GDM1 (cell line): ENCODE measurements at regions not wholly inside any gene's neighbourhood (a gene's known extent, or its start where the extent isn't known, plus 50 kb on each side); places are given as distances from the start of the nearest gene placed in this dataset.
"Not testable (repeated sequence)": the region's sequence is repeated elsewhere in the genome, so short reads cannot be mapped to it uniquely, and the experiment has no call there.

Source experiments
- DNase-seq: peaks from one replicate; lab custom pipeline; 2025; lab: John Stamatoyannopoulos, UW

DNA sequence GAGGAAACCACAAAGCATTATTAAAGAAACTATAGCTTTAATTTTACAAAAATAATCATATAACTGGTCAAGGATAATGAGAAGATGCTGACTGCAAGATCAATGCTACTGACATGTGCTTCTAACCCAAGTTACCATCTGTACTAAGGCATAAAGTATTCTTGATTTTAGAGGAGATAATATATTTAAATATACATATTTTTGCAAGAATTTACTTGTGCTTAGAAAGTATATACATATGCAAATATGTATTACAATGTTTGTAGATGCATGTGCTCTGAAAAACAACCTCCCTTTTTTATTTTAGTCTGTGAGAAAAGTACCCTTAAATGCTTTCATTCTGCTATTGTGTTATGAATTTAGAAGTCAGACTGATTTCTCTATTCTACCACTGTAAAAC, 740.7 kb upstream of the SLIT2 start:
- DNase-seq, result no peak

DNA sequence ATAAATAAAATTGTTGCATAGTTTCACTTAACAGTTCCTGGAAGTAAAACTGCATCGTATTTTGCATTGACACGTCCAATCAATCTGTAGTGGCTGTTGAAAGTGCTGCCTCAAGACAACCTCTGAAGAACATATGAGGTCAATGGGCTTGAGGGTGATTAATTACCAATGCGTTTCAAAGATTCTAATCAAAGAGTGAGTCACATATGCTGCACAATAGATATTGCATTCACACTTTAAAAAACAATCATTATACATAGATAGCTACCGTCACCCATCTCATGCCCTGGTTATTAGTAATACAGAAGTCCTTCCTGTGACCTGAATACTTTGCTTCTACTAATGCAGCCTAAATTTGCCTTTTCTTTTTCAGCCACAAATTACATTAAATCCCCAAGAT, 743.3 kb upstream of the SLIT2 start:
- no peak for DNase-seq

DNA sequence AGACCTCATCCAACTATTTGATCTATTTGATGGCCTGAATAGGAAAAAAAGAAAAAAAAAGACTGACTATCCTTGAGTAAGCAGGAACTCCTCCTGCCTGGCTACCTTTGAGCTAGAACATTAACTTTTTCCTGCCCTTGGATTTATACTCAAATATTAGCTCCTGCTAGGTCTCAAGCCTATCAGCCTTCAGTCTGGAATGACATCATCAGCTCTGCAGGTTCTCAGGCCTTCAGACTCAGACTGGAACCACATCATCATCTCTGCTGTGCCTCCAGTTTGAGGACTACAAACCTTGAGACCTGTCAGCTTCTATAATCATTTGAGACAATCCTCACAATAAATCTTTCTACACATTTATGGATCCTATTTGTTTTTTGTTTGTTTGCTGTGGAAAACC, 754.0 kb upstream of the SLIT2 start:
- no peak for DNase-seq

DNA sequence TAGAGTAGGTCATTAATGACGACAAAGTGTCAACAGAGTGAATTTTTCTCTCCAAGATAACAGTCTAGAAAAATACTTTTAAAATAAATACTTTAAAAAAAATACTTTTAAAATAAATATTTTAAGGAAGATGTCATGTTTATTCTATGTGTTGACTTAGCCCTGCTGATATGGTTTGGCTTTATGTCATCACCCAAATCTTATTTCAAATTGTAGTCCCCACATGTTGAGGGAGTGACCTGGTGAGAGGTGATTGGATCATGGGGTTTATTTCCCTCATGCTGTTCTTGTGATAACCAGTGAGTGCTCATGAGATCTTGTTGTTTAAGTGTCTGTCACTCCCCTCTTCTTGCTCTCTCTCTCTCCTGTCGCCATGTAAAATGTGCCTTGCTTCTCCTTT, 754.9 kb upstream of the SLIT2 start:
- no peak for DNase-seq

DNA sequence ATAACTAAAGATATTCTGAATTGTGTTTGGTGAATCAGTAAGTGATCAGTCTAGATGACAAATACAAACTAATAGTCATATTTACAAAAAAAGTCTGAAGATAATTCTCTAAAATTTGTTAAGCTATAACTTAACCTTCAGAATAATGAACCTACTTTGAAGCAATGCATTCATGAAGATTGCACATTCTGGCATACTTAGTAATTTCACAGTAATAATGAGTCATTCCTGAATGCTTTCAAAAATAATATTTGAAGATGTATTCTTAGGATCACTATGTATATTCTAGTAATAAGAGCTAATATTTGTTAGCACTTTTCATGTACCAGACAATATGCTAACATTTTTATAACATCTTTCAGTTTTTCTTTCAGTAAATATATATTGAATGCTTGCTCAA, 756.7 kb upstream of the SLIT2 start:
- DNase-seq, result no peak

DNA sequence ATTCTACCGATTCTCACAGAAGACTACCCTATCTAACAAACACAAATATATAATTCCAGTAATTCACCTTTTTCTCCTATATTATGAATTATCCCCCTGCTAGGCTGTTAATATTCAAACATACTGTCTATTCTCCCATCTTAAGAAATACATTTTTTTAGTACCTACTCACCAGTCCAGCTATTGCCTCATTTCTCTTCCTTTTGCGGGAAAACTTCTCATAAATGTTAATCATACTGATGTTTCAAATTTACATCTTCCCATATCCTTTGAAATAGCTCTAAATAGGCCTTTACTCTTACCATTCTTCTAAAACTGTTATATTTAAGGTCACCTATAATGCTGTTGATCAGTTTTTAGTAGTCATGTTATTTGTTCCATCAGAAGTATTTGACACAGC, 759.1 kb upstream of the SLIT2 start:
- DNase-seq, result no peak

DNA sequence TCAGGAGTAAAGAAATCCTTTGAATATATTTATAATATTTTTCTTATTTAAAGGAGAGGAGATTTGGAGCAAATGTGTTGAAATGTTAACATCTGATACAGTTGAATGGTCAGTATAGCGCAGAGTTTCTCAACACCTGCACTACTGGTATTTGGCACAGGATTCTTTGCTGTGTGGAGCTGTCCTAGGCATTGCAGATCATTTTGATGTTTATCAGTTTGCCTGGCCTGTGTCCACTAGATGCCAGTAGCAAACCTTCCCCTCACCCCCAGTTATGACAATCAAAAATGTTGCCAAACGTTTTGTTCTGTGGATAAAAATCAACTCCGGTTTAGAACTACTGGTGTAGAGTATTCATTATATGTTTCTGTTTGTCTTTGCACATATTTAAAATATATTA, 765.3 kb upstream of the SLIT2 start:
- DNase-seq, result no peak

DNA sequence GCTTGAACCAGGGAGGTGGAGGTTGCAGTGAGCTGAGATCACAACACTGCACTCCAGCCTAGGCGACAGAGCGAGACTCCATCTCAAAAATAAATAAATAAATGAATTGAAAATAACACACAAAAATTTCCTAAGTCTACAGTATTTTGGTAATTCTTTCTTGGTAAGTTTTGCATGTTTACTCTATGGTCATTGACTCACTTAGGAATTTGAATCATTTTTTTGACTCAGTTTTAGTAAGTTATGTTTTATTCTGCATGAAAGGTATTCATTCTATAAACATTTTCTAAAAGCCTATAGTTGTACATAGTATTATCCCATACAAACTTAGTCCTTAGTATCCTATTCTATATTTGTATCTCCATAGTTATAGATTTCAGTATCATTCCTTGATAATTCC, 772.9 kb upstream of the SLIT2 start:
- no peak for DNase-seq

DNA sequence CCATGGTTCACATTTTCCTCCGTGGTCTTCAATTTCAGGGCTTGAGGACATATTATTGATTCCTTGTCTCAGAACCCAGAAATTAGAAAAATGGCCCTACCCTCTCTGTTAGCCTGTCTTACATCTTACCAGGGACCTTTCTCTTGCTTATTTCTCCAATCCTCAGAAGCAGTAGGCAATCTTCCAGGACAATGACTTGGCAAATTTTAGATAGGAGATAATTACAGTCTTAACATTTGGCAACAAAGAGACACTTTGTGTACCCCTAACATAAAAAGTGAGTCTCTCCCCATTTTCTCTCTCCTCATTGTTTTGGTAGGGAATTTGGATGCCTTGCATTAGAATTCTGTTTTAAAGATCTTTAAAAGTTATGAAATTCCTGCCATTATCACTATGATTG, 778.1 kb upstream of the SLIT2 start:
- DNase-seq, result no peak

DNA sequence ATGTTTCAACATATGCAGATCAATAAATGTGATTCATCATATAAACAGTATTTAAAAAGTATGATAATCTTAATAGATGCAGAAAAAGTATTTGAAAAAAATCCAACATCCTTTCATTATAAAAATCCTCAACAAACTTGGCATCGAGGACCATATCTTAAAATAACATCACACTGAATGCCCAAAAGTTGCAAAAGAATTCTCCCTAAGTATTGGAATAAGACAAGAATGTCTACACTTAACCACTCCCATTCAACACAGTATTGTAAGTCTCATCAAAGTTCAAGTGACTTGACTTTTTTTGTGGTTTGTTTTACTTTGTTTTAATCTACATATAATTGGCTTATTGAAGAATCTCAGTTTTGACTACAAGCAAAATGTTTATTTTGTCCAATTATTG, 779.0 kb upstream of the SLIT2 start:
- DNase-seq, result no peak

DNA sequence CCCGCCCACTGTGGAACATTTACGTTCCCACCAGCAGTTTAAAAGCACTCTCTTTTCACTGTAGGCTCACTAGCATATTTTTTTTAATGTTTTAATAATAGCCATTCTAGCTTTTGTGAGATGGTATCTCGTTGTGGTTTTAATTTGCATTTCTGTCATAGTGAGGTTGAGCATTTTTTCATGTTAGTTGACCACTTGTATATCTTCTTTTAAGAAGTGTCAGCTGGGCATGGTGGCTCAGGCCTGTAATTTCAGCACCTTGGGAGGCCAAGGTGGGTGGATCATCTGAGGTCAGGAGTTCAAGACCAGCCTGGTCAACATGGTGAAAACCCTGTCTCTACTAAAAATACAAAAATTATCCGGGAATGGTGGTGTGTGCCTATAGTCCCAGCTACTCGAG, 781.7 kb upstream of the SLIT2 start:
- not testable (repeated sequence) for DNase-seq

DNA sequence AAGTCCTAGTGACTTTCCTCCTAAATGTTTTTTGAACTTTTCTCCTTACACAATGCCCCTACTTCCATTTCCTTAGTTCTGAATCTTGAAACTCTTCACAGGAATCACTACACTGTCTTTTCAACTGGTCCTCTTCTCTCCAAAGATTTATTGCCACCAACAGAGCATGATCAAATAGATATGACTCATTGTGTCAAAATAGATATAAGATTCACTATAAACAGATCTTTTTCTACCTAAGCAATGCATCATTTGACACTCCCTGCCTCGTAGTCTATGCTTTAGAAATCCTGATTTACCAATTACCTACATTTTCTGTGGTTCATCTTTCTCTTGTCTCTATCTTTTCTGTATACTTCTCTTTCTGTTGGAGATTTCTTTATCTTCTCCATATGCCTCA, 789.6 kb upstream of the SLIT2 start:
- no peak for DNase-seq

DNA sequence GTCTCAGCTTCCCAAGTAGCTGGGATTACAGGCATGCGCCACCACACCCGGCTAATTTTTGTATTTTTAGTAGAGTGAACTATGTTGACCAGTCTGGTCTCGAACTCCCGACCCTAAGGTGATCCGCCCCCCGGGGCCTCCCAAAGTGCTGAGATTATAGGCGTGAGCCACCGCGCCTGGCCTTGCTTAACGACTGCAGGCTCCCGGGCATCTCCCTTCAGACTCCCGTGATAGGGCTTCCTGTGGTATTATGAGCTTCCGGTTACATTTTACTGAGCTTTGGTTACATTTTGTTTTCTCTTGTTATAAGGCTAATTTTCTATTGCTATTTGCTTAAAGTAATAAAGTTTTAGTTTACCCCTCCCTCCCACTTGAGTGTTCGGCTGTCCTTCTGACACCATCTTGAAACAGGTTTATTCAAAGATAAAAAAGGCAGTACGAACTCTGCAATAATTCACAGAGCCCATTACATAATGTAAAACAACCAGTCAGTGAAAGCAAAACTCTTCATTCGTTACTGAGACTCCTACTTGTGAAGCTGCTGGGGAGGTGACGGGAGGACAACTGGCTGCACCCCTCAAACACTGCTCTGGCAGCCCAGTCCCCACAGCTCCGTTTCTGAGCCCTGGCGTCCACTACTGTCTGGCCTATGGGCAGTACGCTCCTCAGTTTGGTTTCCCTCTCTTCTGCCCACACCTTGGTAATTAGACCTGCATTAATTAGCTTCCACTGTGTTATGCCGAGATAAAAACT, 795.7 kb upstream of the SLIT2 start:
- DNase-seq, result no peak

DNA sequence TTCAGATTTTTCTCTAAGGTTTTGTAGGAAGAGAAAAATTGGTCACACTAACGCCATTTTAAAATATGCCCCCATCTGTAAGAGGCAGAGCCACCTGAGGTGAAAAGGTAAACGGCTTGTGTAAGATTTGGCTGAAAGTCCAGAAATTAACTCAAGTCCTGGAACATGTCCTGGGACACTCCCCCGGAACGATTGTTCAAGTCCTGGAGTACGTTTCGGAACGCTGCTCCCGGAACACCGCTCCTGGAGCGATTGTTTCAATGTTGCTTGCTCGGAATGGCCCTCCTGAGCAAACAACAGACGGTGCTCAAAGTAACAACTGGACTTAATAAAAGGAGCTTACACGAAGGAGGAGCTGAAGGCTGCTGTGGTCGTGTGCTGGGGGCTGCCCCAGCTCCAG, 796.5 kb upstream of the SLIT2 start:
- DNase-seq, result no peak

DNA sequence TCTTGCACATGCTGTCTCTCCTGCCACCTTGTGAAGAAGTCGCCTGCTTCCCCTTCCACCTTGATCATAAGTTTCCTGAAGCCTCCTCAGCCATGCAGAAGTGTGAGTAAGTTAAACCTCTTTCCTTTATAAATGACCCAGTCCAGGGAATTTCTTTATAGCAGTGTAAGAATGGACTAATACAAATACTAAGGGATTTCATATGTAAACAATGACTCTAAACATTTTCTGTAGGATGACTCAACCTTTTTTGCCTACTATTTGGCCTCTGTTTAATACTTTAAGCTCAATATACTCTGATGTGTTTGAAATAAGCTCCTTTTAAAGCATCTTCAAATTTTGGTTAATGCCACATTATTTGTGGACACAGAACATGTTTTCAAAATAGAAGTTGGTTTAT, 813.5 kb upstream of the SLIT2 start:
- no peak for DNase-seq

DNA sequence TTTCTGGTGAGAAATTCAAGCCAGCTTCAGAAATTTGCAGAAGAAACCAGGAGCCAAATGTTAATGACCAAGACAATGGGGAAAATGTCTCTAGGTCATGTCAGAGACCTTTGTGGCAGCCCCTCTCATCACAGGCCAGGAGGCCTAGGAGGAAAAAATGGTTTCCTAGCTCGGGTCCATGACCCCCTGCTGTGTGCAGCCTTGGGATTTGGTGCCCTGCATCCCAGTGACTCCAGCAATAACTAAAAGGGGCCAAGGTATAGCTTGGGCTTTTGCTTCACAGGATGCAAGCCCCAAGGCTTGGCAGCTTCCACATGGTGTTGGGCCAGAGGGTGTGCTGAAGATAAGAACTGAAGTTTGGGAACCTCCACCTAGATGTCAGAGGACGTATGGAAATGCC, 814.7 kb upstream of the SLIT2 start:
- no peak for DNase-seq

DNA sequence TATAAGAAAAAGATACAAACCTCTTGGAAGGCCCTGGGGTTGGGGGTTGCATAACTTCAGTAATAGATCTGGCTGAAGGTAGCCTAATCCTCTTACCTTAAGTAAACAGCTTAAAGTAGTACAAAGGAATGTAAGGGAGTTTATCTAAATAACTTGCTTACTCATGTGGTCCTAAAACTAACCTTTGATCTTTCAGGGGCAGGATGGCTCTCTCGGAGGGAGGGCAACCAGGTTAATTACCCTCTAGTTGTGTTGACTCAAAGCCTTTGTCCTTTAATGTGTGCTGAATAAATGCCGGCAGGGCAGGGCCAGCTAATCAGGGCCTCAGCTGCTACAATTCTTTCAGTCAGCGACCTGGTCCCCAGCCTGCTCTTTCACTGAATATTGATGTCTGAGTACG, 822.0 kb upstream of the SLIT2 start:
- no peak for DNase-seq

DNA sequence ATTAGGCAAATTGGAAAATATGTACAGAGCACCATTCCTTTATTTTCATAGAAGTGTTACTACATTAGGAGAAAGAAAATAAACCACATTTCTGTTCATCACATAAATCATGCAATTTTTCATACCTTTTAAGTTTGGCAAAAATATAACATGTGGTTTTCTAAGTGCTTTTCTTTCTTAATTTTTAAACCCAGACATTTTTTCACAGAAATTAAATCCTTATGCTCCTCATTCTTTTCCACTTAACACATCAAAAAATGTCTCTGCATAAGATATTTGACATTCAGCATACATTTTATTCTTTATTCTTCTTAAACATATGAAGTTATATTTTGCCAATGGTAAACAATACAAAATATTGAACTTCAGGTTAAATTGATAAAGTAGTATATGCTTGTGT, 826.6 kb upstream of the SLIT2 start:
- no peak for DNase-seq

DNA sequence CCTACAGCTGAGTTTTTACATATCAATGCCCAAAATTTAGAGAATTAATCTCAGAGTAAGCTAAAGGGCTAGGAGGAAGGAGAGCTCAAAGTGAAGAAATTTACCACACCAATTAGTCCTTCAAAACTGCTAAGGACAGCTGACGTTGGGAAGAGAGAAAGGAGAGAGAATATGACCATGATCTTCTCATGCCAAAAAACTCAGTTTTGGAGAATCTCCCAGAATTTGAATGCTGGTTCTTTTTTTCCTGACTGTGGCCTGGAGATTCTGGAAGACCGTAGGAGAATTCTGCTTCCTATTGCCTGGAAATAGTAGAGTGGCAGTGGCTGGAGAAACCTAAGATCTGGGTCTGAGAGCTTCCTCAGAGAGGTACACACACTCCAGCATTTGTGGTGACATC, 834.4 kb upstream of the SLIT2 start:
- no peak for DNase-seq

DNA sequence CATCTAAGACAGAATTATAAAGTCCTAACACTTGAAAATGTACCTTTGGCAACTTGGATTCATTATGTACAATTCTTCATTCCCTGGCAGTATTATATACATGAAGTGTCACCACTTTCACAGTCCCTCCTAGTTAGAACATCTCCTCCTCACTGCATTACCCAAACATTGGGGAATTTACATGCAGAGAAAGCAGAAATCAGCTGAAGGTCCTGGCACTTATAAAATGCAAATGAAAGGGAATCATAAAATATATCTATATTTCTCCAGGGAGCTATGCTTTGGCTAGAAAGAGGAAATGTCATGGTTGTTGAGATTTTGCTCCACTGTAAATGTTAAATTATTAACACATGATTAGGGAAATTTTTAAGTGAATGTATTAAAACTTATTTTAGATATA, 835.6 kb upstream of the SLIT2 start:
- DNase-seq, result no peak

DNA sequence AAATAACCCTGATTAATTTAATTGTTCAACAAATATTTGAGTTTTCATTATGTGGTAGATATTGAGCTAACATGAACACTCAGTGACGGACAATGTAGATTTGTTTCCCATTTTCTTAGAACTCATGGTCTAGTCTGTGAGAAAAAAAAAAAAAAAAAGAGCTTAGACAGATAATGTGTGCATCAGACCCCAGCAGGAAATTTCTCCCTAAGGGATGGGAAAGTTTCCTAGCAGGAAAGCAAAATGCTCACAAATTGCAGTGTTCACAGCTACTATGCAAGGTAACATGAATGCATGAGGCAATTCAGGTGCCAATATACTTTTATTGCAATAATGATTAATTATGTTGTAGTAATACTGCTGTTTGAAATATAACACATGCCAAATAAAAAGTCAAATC, 843.2 kb upstream of the SLIT2 start:
- DNase-seq, result no peak

DNA sequence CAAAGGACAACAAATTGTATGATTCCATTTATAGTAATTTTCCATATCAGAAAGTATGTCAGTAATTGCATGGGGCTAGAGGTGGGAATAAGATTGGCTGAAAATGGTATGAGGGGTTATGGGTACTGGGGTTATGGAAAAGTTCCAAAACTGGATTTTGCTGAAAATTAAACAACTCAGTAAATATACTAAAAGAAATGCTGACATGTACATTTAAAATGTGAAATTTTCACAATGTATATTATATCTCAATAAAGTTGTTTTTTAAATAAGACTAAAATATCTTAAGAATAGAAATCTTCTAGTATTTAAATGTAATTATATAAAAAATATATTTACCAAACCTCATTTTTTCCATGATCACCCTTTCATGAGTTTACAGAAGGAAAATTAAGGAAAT, 844.9 kb upstream of the SLIT2 start:
- DNase-seq, result no peak

DNA sequence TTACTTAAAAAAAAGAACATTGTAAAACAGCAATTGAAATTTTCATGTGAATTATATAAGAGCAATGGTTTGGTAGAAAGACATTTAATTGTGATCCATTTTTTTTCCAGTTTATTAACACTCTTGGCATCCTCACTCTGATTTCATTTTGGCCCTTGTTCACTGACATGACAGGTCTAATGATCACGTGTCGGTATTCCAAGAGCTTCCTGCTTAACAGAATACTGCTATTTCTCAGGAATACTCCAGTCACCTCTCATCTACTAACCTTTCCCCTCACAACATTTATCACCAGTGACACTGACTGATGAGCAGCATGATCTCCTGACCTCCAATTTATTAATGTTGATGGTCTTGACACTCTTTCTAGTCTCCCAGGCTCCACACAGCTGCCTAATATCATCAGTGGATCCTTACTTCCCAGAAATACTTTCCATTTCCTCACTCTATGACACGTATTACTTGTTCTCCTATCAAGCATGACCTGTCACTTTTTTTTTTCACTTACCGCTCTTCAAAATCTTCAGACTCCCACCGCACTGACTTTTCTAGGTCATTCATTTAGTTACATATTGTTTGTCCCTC, 847.8 kb upstream of the SLIT2 start:
- no peak for DNase-seq

DNA sequence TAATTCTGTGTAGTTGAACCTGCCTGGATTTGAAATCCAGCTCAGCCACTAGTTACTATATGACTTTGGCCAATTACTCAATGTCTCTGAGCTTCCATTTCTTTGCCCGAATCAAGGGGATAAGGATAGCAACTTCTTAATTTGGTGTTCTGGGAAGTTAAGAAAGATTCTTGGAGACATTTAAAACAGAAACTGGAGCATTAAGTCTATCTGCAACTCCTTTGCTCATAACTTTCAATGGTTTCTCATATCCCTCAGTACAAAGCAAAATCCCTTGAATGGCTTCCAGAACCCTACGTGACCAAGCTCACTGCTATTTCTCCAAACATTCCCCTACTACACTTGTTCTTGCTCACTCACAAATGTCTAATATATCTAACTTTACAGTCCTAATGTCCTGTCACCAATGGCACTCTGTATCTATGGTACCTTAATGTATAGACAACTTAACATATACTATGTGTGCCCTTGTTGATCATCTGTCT, 849.1 kb upstream of the SLIT2 start:
- DNase-seq, result no peak
